HCT116 (cell line): ENCODE measurements at regions not wholly inside any gene's neighbourhood (a gene's known extent, or its start where the extent isn't known, plus 50 kb on each side); places are given as distances from the start of the nearest gene placed in this dataset.

Source experiments
- ATAC-seq: fragments of 200-7000 bp; cut with Tn5 transposase; 2 replicates; pipeline ENCODE4 v1.9.1; 2020; ENCODE audit warnings: mild to moderate bottlenecking, moderate library complexity
- BruUV-seq: library from RNA; stranded (reverse); fragments of 400-500 nt; replicated peaks from 2 replicates; lab custom pipeline; 2021; lab: Mats Ljungman, UMichigan
- CTCF ChIA-PET: fragments of 300-600 bp; sonication (Branson Sonifier 250); formaldehyde crosslinking; loops from one replicate; lab custom pipeline; 2021; ENCODE audit warnings: antibody characterized with exemption; lab: Charles Lee
- POLR2A ChIA-PET: fragments of 300-600, 350-600 bp; sonication (Branson Sonifier 250); formaldehyde crosslinking; loops from one replicate; lab custom pipeline; 2021; ENCODE audit warnings: antibody characterized with exemption; lab: Charles Lee
- RAD21 ChIA-PET, 2 experiments: fragments of 300-600 bp; sonication (Branson Sonifier 250); formaldehyde crosslinking; loops; one replicate each; lab custom pipeline; 2023; ENCODE audit warnings: low total read pairs in 2 of 2; ENCODE audit not compliant: uncharacterized antibody in 2 of 2, unreplicated experiment in 2 of 2, low non-redundant PET in 1 of 2; lab: Charles Lee
- DNase-seq: peaks from one replicate; pipeline ENCODE4 v3.0.0-alpha.2; 2010; ENCODE audit warnings: low read depth, low spot score
- H2AFZ ChIP-seq: fragments of 200-600 bp; shearing (Covaris generic), sonication (generic); 2 replicates; pipeline ENCODE4 v1.6.1; 2017; ENCODE audit warnings: low read depth, mixed run types, mixed read lengths, antibody characterized with exemption, low read length; ENCODE audit not compliant: poor library complexity, severe bottlenecking
- H3K27ac ChIP-seq: 2 replicates; pipeline ENCODE4 v1.5.1; 2012; ENCODE audit warnings: low read depth, low read length
- H3K27me3 ChIP-seq: fragments of 200-600 bp; sonication (generic); 2 replicates; pipeline ENCODE4 v1.6.1; 2016; ENCODE audit warnings: mixed run types, low read length, mixed read lengths; ENCODE audit not compliant: insufficient read depth
- H3K36me3 ChIP-seq, 2 experiments: fragments of 200-500 bp in 1 of 2; fragments of 200-600 bp in 1 of 2; sonication (Bioruptor generic) in 1 of 2; sonication (generic) in 1 of 2; 2 replicates each; pipeline versions ENCODE4 v1.5.1 to v1.6.1; 2014 to 2016; ENCODE audit warnings: low read length in 2 of 2, inconsistent platforms in 1 of 2, mixed read lengths in 1 of 2, mixed run types in 1 of 2; ENCODE audit not compliant: insufficient read depth in 2 of 2, control insufficient read depth in 1 of 2
- H3K4me1 ChIP-seq, 2 experiments: fragments of 200-600 bp in 1 of 2; sonication (generic) in 1 of 2; 2 replicates each; pipeline versions ENCODE4 v1.5.1 to v1.6.1; 2012 to 2017; ENCODE audit warnings: low read length in 2 of 2, inconsistent platforms in 1 of 2, mild to moderate bottlenecking in 1 of 2, mixed read lengths in 1 of 2, mixed run types in 1 of 2, moderate library complexity in 1 of 2; ENCODE audit not compliant: insufficient read depth in 2 of 2, control insufficient read depth in 1 of 2
- H3K4me2 ChIP-seq: fragments of 200-600 bp; sonication (generic); 2 replicates; pipeline ENCODE4 v1.6.1; 2017; ENCODE audit warnings: mixed run types, low read length, mixed read lengths
- H3K4me3 ChIP-seq, 2 experiments: fragments of 200-600 bp in 1 of 2; sonication (generic) in 1 of 2; replicated peaks in 1 of 2; 2 replicates each; pipeline ENCODE4 v1.5.1; 2011 to 2016; ENCODE audit warnings: low read length in 2 of 2, control low read depth in 1 of 2, low read depth in 1 of 2, mild to moderate bottlenecking in 1 of 2, mixed read lengths in 1 of 2, mixed run types in 1 of 2
- H3K79me2 ChIP-seq: fragments of 200-600 bp; sonication (generic); 2 replicates; pipeline ENCODE4 v1.6.1; 2017; ENCODE audit warnings: mild to moderate bottlenecking, mixed run types, low read length, moderate library complexity, mixed read lengths; ENCODE audit not compliant: insufficient read depth
- H3K9ac ChIP-seq: fragments of 200-600 bp; sonication (generic); 2 replicates; pipeline ENCODE4 v1.6.1; 2016; ENCODE audit warnings: low read length, mixed read lengths
- H3K9me2 ChIP-seq: fragments of 200-600 bp; sonication (generic), shearing (Covaris generic); 2 replicates; pipeline ENCODE4 v1.6.1; 2017; ENCODE audit warnings: mixed run types, mild to moderate bottlenecking, moderate library complexity; ENCODE audit not compliant: insufficient read depth
- H3K9me3 ChIP-seq, 2 experiments: fragments of 200-500 bp in 1 of 2; fragments of 200-600 bp in 1 of 2; sonication (Bioruptor generic) in 1 of 2; sonication (generic) in 1 of 2; 2 replicates each; pipeline ENCODE4 v1.6.1; 2014 to 2017; ENCODE audit warnings: low read length in 2 of 2, mixed read lengths in 2 of 2, inconsistent platforms in 1 of 2, low read depth in 1 of 2, mild to moderate bottlenecking in 1 of 2, mixed run types in 1 of 2, moderate library complexity in 1 of 2; ENCODE audit not compliant: control insufficient read depth in 1 of 2, insufficient read depth in 1 of 2
- H4K20me1 ChIP-seq: fragments of 200-600 bp; sonication (generic), shearing (Covaris generic); 2 replicates; pipeline ENCODE4 v1.6.1; 2017; ENCODE audit warnings: mixed run types, mild to moderate bottlenecking, moderate library complexity; ENCODE audit not compliant: insufficient read depth
- ATF3 ChIP-seq: IDR thresholded peaks from 2 replicates; pipeline ENCODE4 v1.6.1; 2012
- CEBPB ChIP-seq: IDR thresholded peaks from 2 replicates; pipeline ENCODE4 v1.6.1; 2012; ENCODE audit warnings: low read depth
- ELF1 ChIP-seq: IDR thresholded peaks from 2 replicates; pipeline ENCODE4 v1.6.1; 2012; ENCODE audit warnings: low read depth, borderline replicate concordance
- EZH2phosphoT487 ChIP-seq: fragments of 200-600 bp; IDR thresholded peaks from 2 replicates; pipeline ENCODE4 v1.6.1; 2018; ENCODE audit warnings: antibody characterized with exemption, borderline replicate concordance
- JUND ChIP-seq: IDR thresholded peaks from 2 replicates; pipeline ENCODE4 v1.6.1; 2012
- MAX ChIP-seq: IDR thresholded peaks from 2 replicates; pipeline ENCODE4 v1.6.1; 2012
- POLR2A ChIP-seq: IDR thresholded peaks from 2 replicates; pipeline ENCODE4 v1.7.0; 2011; ENCODE audit warnings: borderline replicate concordance; ENCODE audit not compliant: insufficient read depth, insufficient read length; ENCODE audit errors: extremely low read depth
- RAD21 ChIP-seq: IDR thresholded peaks from 2 replicates; pipeline ENCODE4 v1.6.1; 2012; ENCODE audit warnings: low read depth, mild to moderate bottlenecking
- REST ChIP-seq: IDR thresholded peaks from 2 replicates; pipeline ENCODE4 v1.6.1; 2012; ENCODE audit warnings: low read depth
- SIN3A ChIP-seq: IDR thresholded peaks from 2 replicates; pipeline ENCODE4 v1.6.1; 2012; ENCODE audit warnings: low read depth
- SRF ChIP-seq: IDR thresholded peaks from 2 replicates; pipeline ENCODE4 v1.6.1; 2012; ENCODE audit warnings: low read depth
- TCF7L2 ChIP-seq: IDR thresholded peaks from 2 replicates; pipeline ENCODE4 v1.7.0; 2011; ENCODE audit warnings: borderline replicate concordance, inconsistent platforms; ENCODE audit not compliant: insufficient read depth, insufficient read length; ENCODE audit errors: extremely low read depth
- ZNF274 ChIP-seq: fragments of 200-500 bp; sonication (Bioruptor generic); IDR thresholded peaks from 2 replicates; pipeline ENCODE4 v1.6.1; 2014; ENCODE audit warnings: mild to moderate bottlenecking, low read depth, low read length, inconsistent platforms
- intact Hi-C: fragments of 100-400 bp; cut with micrococcal nuclease; formaldehyde crosslinking; loops from 2 replicates; pipeline ENCODE4 v1.10.0; 2022
- TF ChIP-seq, protein P1 (sequence below): IDR thresholded peaks from 2 replicates; pipeline ENCODE4 v1.6.1; 2011; ENCODE audit warnings: mild to moderate bottlenecking, low read length, moderate library complexity; ENCODE audit not compliant: insufficient replicate concordance; ENCODE audit errors: extremely low read depth

DNA sequence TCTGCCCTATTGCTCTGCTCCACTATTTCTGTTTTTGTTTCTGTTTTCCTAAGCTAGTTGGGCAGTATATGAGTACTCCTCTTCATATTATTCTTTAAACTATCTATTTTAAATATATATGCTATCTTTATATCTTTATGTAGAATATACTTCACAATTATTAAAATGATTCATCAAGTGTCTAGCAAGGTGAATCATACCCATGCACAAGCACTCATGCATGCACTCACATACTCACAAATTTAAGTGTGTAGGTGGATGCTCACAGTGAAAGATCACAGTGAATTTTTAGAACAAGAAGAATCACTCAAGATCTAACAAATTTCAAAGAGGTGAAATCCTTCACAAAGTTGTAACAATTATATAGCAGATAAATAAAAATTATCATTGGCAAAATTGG is 435.6 kb upstream of the SLITRK5 start:
- DNase-seq (no peak), ATAC-seq (no peak)
- TF ChIP-seq EZH2phosphoT487: no peak
- no peak for TF ChIP-seq TCF7L2
- TF ChIP-seq ZNF274: no peak
- TF ChIP-seq ATF3: no peak
- no peak for TF ChIP-seq JUND
- TF ChIP-seq SRF: no peak
- no peak for TF ChIP-seq ELF1
- TF ChIP-seq, protein P1, sequence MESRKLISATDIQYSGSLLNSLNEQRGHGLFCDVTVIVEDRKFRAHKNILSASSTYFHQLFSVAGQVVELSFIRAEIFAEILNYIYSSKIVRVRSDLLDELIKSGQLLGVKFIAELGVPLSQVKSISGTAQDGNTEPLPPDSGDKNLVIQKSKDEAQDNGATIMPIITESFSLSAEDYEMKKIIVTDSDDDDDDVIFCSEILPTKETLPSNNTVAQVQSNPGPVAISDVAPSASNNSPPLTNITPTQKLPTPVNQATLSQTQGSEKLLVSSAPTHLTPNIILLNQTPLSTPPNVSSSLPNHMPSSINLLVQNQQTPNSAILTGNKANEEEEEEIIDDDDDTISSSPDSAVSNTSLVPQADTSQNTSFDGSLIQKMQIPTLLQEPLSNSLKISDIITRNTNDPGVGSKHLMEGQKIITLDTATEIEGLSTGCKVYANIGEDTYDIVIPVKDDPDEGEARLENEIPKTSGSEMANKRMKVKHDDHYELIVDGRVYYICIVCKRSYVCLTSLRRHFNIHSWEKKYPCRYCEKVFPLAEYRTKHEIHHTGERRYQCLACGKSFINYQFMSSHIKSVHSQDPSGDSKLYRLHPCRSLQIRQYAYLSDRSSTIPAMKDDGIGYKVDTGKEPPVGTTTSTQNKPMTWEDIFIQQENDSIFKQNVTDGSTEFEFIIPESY: no peak
- no peak for TF ChIP-seq RAD21
- no peak for TF ChIP-seq POLR2A
- TF ChIP-seq MAX: no peak
- TF ChIP-seq SIN3A: no peak
- TF ChIP-seq REST: no peak
- no peak for TF ChIP-seq CEBPB
- Histone ChIP-seq H3K27ac (no peak overlapping the region), H3K9me2 (no peaks in the 10 kb centered on the region), H3K9ac (no peak overlapping the region), H2AFZ (no peak overlapping the region), H3K36me3 (no peaks in the 10 kb centered on the region), H3K4me2 (no peak overlapping the region), H3K9me3 (peaks cover 0 to 4% of the 10 kb centered on the region in 2 experiments; a peak in 1 of 4 replicates), H3K27me3 (no peaks in the 10 kb centered on the region), H3K4me1 (no peaks in the 10 kb centered on the region), H4K20me1 (no peaks in the 10 kb centered on the region), H3K4me3 (no peak overlapping the region), H3K79me2 (no peaks in the 10 kb centered on the region)
- CTCF ChIA-PET: no interaction called here
- POLR2A ChIA-PET: no interaction called here
- BruUV-seq: no TSS peak
- RAD21 ChIA-PET: no interaction called here
- intact Hi-C loops: no loop called here
